ENCODE measurements at regions not wholly inside any gene's neighbourhood (a gene's known extent, or its start where the extent isn't known, plus 50 kb on each side); places are given as distances from the start of the nearest gene placed in this dataset.

DNA sequence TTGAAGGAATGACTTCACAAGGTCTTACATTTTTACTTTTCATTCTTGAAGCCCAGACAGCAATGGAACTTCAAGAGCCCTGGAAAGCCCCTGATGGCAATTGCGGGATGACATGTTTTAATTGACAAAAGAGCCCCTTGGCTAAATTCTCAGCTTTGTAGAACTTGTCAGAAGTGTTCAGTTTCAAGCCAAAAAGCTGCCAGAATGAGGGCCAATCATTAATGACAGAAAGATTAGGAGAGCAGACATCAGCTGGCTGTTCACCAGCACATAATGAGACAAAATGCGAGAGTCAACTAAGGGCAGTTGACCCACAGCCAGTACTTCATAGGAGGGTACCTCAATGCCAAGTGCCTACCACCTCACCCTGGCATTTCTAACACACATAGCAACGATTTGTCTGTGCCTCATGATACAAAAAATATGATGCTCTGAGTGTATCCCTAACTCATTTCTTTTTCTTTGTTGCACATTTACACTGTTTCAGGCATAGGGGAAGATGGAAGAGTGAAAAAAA, 243.1 kb downstream of the MYLK4 start:
- Histone ChIP-seq H3K27ac (ENCODE audit: low read depth, low read length) (no peak overlapping the region), H3K36me3 (ENCODE audit: control insufficient read depth in 1 of 2, insufficient read depth in 2 of 2, low read length in 2 of 2) (no peaks in the 10 kb centered on the region), H3K4me2 (ENCODE audit: low read length) (no peak overlapping the region), H3K4me1 (ENCODE audit: control insufficient read depth in 1 of 2, insufficient read depth in 2 of 2, low read length in 2 of 2) (peaks cover 0 to 7% of the 10 kb centered on the region in 2 experiments), H3K18ac (ENCODE audit: low read length) (no peak overlapping the region), H3K4me3 (ENCODE audit: low read depth, low read length) (no peak overlapping the region), H3K14ac (ENCODE audit: low read length) (no peak overlapping the region), H2BK120ac (ENCODE audit: insufficient read depth, low read length, poor library complexity) (no peak overlapping the region), H3K9me3 (ENCODE audit: insufficient read depth, low read depth, low read length) (no peaks in the 10 kb centered on the region), H4K91ac (ENCODE audit: low read depth, low read length) (no peak overlapping the region), H3K79me1 (ENCODE audit: low read length) (no peaks in the 10 kb centered on the region), H2AFZ (ENCODE audit: insufficient read depth, low read length, poor library complexity) (no peak overlapping the region), H3K79me2 (ENCODE audit: control insufficient read depth, insufficient read depth, low read length, poor library complexity) (no peaks in the 10 kb centered on the region), H3K27me3 (ENCODE audit: insufficient read depth, low read length) (no peaks in the 10 kb centered on the region), H2BK12ac (ENCODE audit: low read length) (no peak overlapping the region), H4K12ac (ENCODE audit: low read depth, low read length) (no peak overlapping the region), H2AK5ac (ENCODE audit: low read length) (no peak overlapping the region), H3K9ac (ENCODE audit: low read length) (peak overlapping the region; percentile 45), H2BK5ac (ENCODE audit: low read depth, low read length, poor library complexity) (no peak overlapping the region), H4K8ac (ENCODE audit: low read depth, low read length) (no peak overlapping the region), H3K4ac (ENCODE audit: low read depth, low read length) (no peak overlapping the region), H3K23ac (ENCODE audit: low read length) (no peak overlapping the region)
- no peak for DNase-seq
- no CpG with 5 or more reads among the region's 3 CpGs for WGBS (ENCODE audit: extremely low coverage, insufficient coverage, insufficient read length)

GRCh38 chr6:2507016-2507415, 243.7 kb downstream of the MYLK4 start:
- Histone ChIP-seq H2BK120ac (ENCODE audit: insufficient read depth, low read length, poor library complexity) (no peak overlapping the region), H3K27ac (ENCODE audit: low read depth, low read length) (no peak overlapping the region), H3K79me1 (ENCODE audit: low read length) (peaks cover 2% of the 10 kb centered on the region), H3K9me3 (ENCODE audit: insufficient read depth, low read depth, low read length) (no peaks in the 10 kb centered on the region), H3K36me3 (ENCODE audit: control insufficient read depth in 1 of 2, insufficient read depth in 2 of 2, low read length in 2 of 2) (no peaks in the 10 kb centered on the region), H2BK5ac (ENCODE audit: low read depth, low read length, poor library complexity) (no peak overlapping the region), H3K14ac (ENCODE audit: low read length) (no peak overlapping the region), H3K27me3 (ENCODE audit: insufficient read depth, low read length) (no peaks in the 10 kb centered on the region), H3K79me2 (ENCODE audit: control insufficient read depth, insufficient read depth, low read length, poor library complexity) (no peaks in the 10 kb centered on the region), H3K4me3 (ENCODE audit: low read depth, low read length) (no peak overlapping the region), H3K4me2 (ENCODE audit: low read length) (no peak overlapping the region), H3K4ac (ENCODE audit: low read depth, low read length) (no peak overlapping the region), H3K18ac (ENCODE audit: low read length) (no peak overlapping the region), H3K4me1 (ENCODE audit: control insufficient read depth in 1 of 2, insufficient read depth in 2 of 2, low read length in 2 of 2) (peaks cover 3 to 10% of the 10 kb centered on the region in 2 experiments), H2BK12ac (ENCODE audit: low read length) (no peak overlapping the region), H3K9ac (ENCODE audit: low read length) (no peak overlapping the region), H4K8ac (ENCODE audit: low read depth, low read length) (no peak overlapping the region), H2AK5ac (ENCODE audit: low read length) (no peak overlapping the region), H4K12ac (ENCODE audit: low read depth, low read length) (no peak overlapping the region), H2AFZ (ENCODE audit: insufficient read depth, low read length, poor library complexity) (no peak overlapping the region), H4K91ac (ENCODE audit: low read depth, low read length) (no peak overlapping the region), H3K23ac (ENCODE audit: low read length) (no peak overlapping the region)
- DNase-seq: no peak
- no CpG with 5 or more reads among the region's 2 CpGs for WGBS (ENCODE audit: extremely low coverage, insufficient coverage, insufficient read length)

- Histone ChIP-seq H3K18ac (ENCODE audit: low read length) (no peak overlapping the region), H2BK5ac (ENCODE audit: low read depth, low read length, poor library complexity) (no peak overlapping the region), H3K79me1 (ENCODE audit: low read length) (peaks cover 2% of the 10 kb centered on the region), H3K23ac (ENCODE audit: low read length) (no peak overlapping the region), H2AK5ac (ENCODE audit: low read length) (no peak overlapping the region), H3K4me3 (ENCODE audit: low read depth, low read length) (no peak overlapping the region), H3K9ac (ENCODE audit: low read length) (no peak overlapping the region), H2BK12ac (ENCODE audit: low read length) (no peak overlapping the region), H4K91ac (ENCODE audit: low read depth, low read length) (no peak overlapping the region), H3K14ac (ENCODE audit: low read length) (no peak overlapping the region), H2BK120ac (ENCODE audit: insufficient read depth, low read length, poor library complexity) (no peak overlapping the region), H4K8ac (ENCODE audit: low read depth, low read length) (no peak overlapping the region), H3K4ac (ENCODE audit: low read depth, low read length) (no peak overlapping the region), H3K27ac (ENCODE audit: low read depth, low read length) (no peak overlapping the region), H3K9me3 (ENCODE audit: insufficient read depth, low read depth, low read length) (no peaks in the 10 kb centered on the region), H3K79me2 (ENCODE audit: control insufficient read depth, insufficient read depth, low read length, poor library complexity) (no peaks in the 10 kb centered on the region), H4K12ac (ENCODE audit: low read depth, low read length) (no peak overlapping the region), H3K4me1 (ENCODE audit: control insufficient read depth in 1 of 2, insufficient read depth in 2 of 2, low read length in 2 of 2) (peaks cover 3 to 10% of the 10 kb centered on the region in 2 experiments), H3K36me3 (ENCODE audit: control insufficient read depth in 1 of 2, insufficient read depth in 2 of 2, low read length in 2 of 2) (no peaks in the 10 kb centered on the region), H2AFZ (ENCODE audit: insufficient read depth, low read length, poor library complexity) (no peak overlapping the region), H3K4me2 (ENCODE audit: low read length) (no peak overlapping the region), H3K27me3 (ENCODE audit: insufficient read depth, low read length) (no peaks in the 10 kb centered on the region)
- peak; percentile 68 to 95 for DNase-seq
- WGBS (ENCODE audit: extremely low coverage, insufficient coverage, insufficient read length): no CpG with 5 or more reads among the region's 9 CpGs
Measured at GRCh38 chr6:2505624-2506023, 245.1 kb downstream of the MYLK4 start.

- no peak overlapping the region for H4K91ac ChIP-seq (ENCODE audit: low read depth, low read length)
- H3K79me1 ChIP-seq (ENCODE audit: low read length): peaks cover 2% of the 10 kb centered on the region
- no peak overlapping the region for H2BK5ac ChIP-seq (ENCODE audit: low read depth, low read length, poor library complexity)
- no peak for DNase-seq
- no peak overlapping the region for H3K23ac ChIP-seq (ENCODE audit: low read length)
- H2BK120ac ChIP-seq (ENCODE audit: insufficient read depth, low read length, poor library complexity): no peak overlapping the region
- no peak overlapping the region for H4K12ac ChIP-seq (ENCODE audit: low read depth, low read length)
- no peaks in the 10 kb centered on the region for H3K36me3 ChIP-seq (ENCODE audit: control insufficient read depth in 1 of 2, insufficient read depth in 2 of 2, low read length in 2 of 2)
- H3K4me2 ChIP-seq (ENCODE audit: low read length): no peak overlapping the region
- no peak overlapping the region for H3K4me3 ChIP-seq (ENCODE audit: low read depth, low read length)
- H3K4ac ChIP-seq (ENCODE audit: low read depth, low read length): no peak overlapping the region
- peaks cover 3 to 10% of the 10 kb centered on the region in 2 experiments for H3K4me1 ChIP-seq (ENCODE audit: control insufficient read depth in 1 of 2, insufficient read depth in 2 of 2, low read length in 2 of 2)
- H3K79me2 ChIP-seq (ENCODE audit: control insufficient read depth, insufficient read depth, low read length, poor library complexity): no peaks in the 10 kb centered on the region
- H3K18ac ChIP-seq (ENCODE audit: low read length): no peak overlapping the region
- H3K9me3 ChIP-seq (ENCODE audit: insufficient read depth, low read depth, low read length): no peaks in the 10 kb centered on the region
- H3K27me3 ChIP-seq (ENCODE audit: insufficient read depth, low read length): no peaks in the 10 kb centered on the region
- WGBS (ENCODE audit: extremely low coverage, insufficient coverage, insufficient read length): 100% methylated on average over 1 of the region's 1 CpG
- no peak overlapping the region for H2AK5ac ChIP-seq (ENCODE audit: low read length)
- H2BK12ac ChIP-seq (ENCODE audit: low read length): no peak overlapping the region
- no peak overlapping the region for H4K8ac ChIP-seq (ENCODE audit: low read depth, low read length)
- no peak overlapping the region for H3K27ac ChIP-seq (ENCODE audit: low read depth, low read length)
- no peak overlapping the region for H3K9ac ChIP-seq (ENCODE audit: low read length)
- H2AFZ ChIP-seq (ENCODE audit: insufficient read depth, low read length, poor library complexity): no peak overlapping the region
- H3K14ac ChIP-seq (ENCODE audit: low read length): no peak overlapping the region
Measured at GRCh38 chr6:2504495-2505064, 246.1 kb downstream of the MYLK4 start.
